Breast epithelium (tissue), 4 donors: ENCODE measurements at regions not wholly inside any gene's neighbourhood (a gene's known extent, or its start where the extent isn't known, plus 50 kb on each side); places are given as distances from the start of the nearest gene placed in this dataset.

Experiments used
- DNase-seq, 2 donors: peaks; one replicate each; pipeline ENCODE4 v3.0.0-alpha.2; 2019; ENCODE audit warnings: low spot score in 2 of 2
- H3K27ac ChIP-seq, 2 donors: fragments of 200-600 bp; sonication (generic) in 1 of 2; one replicate each; pipeline ENCODE4 v1.5.1; 2016 to 2019; ENCODE audit warnings: mild to moderate bottlenecking in 1 of 2
- H3K27me3 ChIP-seq, 2 donors: fragments of 200-600 bp; sonication (generic) in 1 of 2; one replicate each; pipeline versions ENCODE4 v1.5.1 to v1.6.0; 2017 to 2019; ENCODE audit warnings: control low read depth in 1 of 2, mild to moderate bottlenecking in 1 of 2
- H3K36me3 ChIP-seq: fragments of 200-600 bp; one replicate; pipeline ENCODE4 v1.5.1; 2019
- H3K4me1 ChIP-seq, 2 donors: fragments of 200-600 bp; sonication (generic); one replicate each; pipeline ENCODE4 v1.5.1; 2016 to 2019; ENCODE audit warnings: control low read depth in 1 of 2
- H3K4me3 ChIP-seq, 3 donors: fragments of 200-600 bp; sonication (generic); 1 replicate in 2 of 3; 2 replicates in 1 of 3; pipeline ENCODE4 v1.5.1; 2016 to 2019; ENCODE audit warnings: mild to moderate bottlenecking in 3 of 3, moderate library complexity in 2 of 3
- H3K9me3 ChIP-seq, 2 donors: fragments of 200-600 bp; sonication (generic) in 1 of 2; one replicate each; pipeline ENCODE4 v1.5.1; 2016 to 2019; ENCODE audit warnings: control low read depth in 1 of 2
- POLR2A ChIP-seq: fragments of 450-650 bp; IDR thresholded peaks from one replicate; pipeline ENCODE4 v1.6.1; 2016; ENCODE audit warnings: antibody characterized with exemption, mild to moderate bottlenecking, moderate library complexity
- POLR2AphosphoS5 ChIP-seq, 3 donors: sonication (generic); formaldehyde crosslinking; IDR thresholded peaks; one replicate each; pipeline ENCODE4 v1.6.1; 2017; ENCODE audit warnings: antibody characterized with exemption in 3 of 3
- intact Hi-C: fragments of 100-400 bp; cut with DNase I; formaldehyde crosslinking; loops from one replicate; pipeline ENCODE4 v1.15.1; 2023; ENCODE audit warnings: low total_unique reads
- TF ChIP-seq, protein P1 (sequence below), 3 donors: fragments of 450-650 bp; IDR thresholded peaks; one replicate each; pipeline ENCODE4 v1.5.1; 2016 to 2017; ENCODE audit warnings: antibody characterized with exemption in 3 of 3, mild to moderate bottlenecking in 3 of 3, moderate library complexity in 3 of 3

- DNase-seq, result no peak
- H3K9me3 ChIP-seq, result no peaks in the 10 kb centered on the region
- intact Hi-C loops, result no loop called here
- TF ChIP-seq POLR2AphosphoS5 (IDR thresholded peaks at IDR 0.05), result no peak
- peak overlapping the region in 1 of 2 donors; percentile 79 for H3K27ac ChIP-seq
- H3K4me3 ChIP-seq, result no peak overlapping the region
- no peaks in the 10 kb centered on the region for H3K27me3 ChIP-seq
- H3K4me1 ChIP-seq, result no peaks in the 10 kb centered on the region
- no peaks in the 10 kb centered on the region for H3K36me3 ChIP-seq
Measured at GRCh38 chr6:100177956-100178355, 183.9 kb upstream of the MCHR2 start.

DNA sequence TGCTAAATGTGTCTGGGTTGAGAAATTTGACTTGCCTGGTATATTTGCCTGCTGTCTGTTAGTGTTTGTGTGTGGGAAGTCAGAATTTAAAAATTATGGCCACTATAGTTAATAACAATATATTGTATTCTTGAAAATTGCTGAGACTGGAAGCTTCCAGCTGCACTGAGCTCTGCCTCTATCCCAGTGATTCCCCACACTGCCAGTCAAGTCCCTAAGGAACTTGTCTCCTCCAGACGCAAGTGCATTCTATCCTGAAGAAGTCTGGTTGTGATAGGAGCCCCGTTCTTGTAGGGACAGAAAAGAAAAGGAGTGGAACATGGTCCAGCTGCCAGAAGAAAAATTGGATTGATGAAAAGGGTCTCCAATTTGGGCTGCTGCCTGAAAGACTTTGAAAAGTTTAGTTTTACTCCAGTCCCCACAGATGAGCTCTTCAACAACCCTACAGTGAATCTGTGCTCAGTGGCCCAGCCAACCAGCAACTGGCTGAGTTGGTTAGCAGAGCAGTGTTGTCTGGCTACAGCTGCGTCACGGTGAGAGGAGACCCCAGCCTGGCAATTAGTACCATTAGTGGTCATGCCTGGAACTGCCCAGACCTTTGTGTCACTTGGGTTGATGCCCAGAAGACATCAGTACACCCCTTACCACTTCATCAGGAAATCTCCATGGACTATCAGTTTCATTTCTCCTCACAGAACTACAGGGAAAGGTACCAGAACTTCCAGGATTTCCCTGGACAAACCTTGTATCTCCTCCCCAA lies 183.1 kb upstream of the MCHR2 start:
- intact Hi-C loops, result no loop called here
- TF ChIP-seq POLR2AphosphoS5 (IDR thresholded peaks at IDR 0.05) (no peak), POLR2A (no peak)
- TF ChIP-seq, protein P1, sequence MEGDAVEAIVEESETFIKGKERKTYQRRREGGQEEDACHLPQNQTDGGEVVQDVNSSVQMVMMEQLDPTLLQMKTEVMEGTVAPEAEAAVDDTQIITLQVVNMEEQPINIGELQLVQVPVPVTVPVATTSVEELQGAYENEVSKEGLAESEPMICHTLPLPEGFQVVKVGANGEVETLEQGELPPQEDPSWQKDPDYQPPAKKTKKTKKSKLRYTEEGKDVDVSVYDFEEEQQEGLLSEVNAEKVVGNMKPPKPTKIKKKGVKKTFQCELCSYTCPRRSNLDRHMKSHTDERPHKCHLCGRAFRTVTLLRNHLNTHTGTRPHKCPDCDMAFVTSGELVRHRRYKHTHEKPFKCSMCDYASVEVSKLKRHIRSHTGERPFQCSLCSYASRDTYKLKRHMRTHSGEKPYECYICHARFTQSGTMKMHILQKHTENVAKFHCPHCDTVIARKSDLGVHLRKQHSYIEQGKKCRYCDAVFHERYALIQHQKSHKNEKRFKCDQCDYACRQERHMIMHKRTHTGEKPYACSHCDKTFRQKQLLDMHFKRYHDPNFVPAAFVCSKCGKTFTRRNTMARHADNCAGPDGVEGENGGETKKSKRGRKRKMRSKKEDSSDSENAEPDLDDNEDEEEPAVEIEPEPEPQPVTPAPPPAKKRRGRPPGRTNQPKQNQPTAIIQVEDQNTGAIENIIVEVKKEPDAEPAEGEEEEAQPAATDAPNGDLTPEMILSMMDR (IDR thresholded peaks at IDR 0.05), result no peak
- Histone ChIP-seq H3K9me3 (no peaks in the 10 kb centered on the region), H3K27ac (peak overlapping the region in 1 of 2 donors; percentile 79), H3K4me1 (no peaks in the 10 kb centered on the region), H3K27me3 (no peaks in the 10 kb centered on the region), H3K4me3 (no peak overlapping the region), H3K36me3 (no peaks in the 10 kb centered on the region)
- no peak for DNase-seq

DNA sequence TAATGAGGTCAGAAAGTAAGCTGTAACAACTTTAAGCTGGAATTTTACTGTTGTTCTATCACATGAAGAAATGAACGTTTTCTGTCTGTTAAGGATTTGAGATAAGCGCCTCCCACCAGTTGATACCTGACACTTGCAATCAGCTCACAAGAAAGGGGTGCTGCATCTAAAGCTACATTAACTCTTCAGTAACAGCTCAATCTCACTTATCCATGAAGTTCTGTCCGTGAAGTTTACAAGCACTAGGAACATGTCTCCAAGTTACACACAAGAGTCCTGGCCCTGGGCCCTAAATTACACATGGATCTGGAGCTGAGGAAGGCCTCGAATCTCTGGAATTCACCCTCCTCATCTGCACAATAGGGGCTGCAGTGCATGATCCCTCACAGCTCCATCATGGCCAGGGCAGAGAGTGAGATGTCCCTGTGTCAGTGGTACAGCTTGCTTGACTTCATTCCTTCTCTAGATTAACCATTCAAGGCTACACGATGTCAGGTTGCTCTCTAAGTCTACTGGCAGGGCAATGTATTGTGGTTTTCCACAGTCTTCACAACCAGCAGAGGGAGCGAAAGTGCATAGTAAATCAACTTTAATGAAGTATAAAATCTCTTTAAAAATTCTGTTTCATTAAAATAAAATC lies 182.4 kb upstream of the MCHR2 start:
- TF ChIP-seq POLR2A, result no peak
- TF ChIP-seq, protein P1 (IDR thresholded peaks at IDR 0.05), result peak in 1 of 3 donors; percentile 19
- DNase-seq, result no peak
- Histone ChIP-seq H3K36me3 (no peaks in the 10 kb centered on the region), H3K27ac (peak overlapping the region in 1 of 2 donors; percentile 79), H3K9me3 (no peaks in the 10 kb centered on the region), H3K27me3 (no peaks in the 10 kb centered on the region), H3K4me3 (no peak overlapping the region), H3K4me1 (no peaks in the 10 kb centered on the region)
- intact Hi-C loops, result no loop called here

GRCh38 chr6:100175814-100176310 lies 181.8 kb upstream of the MCHR2 start:
- no peak for TF ChIP-seq POLR2A
- TF ChIP-seq, protein P1 (IDR thresholded peaks at IDR 0.05), result no peak
- no peak for TF ChIP-seq POLR2AphosphoS5 (IDR thresholded peaks at IDR 0.05)
- Histone ChIP-seq H3K36me3 (no peaks in the 10 kb centered on the region), H3K4me1 (no peaks in the 10 kb centered on the region), H3K27ac (peak overlapping the region in 1 of 2 donors; percentile 79), H3K4me3 (no peak overlapping the region), H3K27me3 (no peaks in the 10 kb centered on the region), H3K9me3 (no peaks in the 10 kb centered on the region)
- intact Hi-C loops, result no loop called here
- DNase-seq, result no peak

DNA sequence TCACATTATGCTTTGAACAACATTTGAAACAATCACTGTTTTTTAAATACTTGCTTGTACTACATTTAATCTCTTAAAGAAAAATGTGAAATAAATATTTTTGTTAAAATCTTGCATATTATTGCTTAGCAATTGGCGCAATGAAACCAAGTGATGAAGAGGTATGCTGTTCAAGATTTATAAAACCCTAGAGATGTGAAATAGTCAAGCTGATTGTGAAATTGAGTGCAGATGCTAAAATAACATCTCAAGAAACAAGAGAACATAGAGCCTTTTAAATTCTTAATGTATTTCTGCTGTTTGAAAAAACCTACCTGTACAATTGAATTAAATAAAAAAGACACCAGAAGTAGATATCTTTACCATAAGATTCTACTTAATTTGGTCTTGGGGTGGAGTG lies 179.2 kb upstream of the MCHR2 start:
- intact Hi-C loops, result loop anchor here (5.0 kb wide), 1 partner anchor 779 kb away; no protein-coding TSS in a partner anchor
- TF ChIP-seq POLR2A (no peak), POLR2AphosphoS5 (IDR thresholded peaks at IDR 0.05) (no peak)
- TF ChIP-seq, protein P1 (IDR thresholded peaks at IDR 0.05), result no peak
- Histone ChIP-seq H3K4me3 (no peak overlapping the region), H3K27me3 (no peaks in the 10 kb centered on the region), H3K27ac (no peak overlapping the region), H3K36me3 (no peaks in the 10 kb centered on the region), H3K9me3 (no peaks in the 10 kb centered on the region), H3K4me1 (no peaks in the 10 kb centered on the region)
- no peak for DNase-seq
